ENCODE measurements at regions not wholly inside any gene's neighbourhood (a gene's known extent, or its start where the extent isn't known, plus 50 kb on each side); places are given as distances from the start of the nearest gene placed in this dataset.

GRCh38 chr3:118425272-118425837 is 609.3 kb downstream of the IGSF11 start:
- TF ChIP-seq, protein P1, sequence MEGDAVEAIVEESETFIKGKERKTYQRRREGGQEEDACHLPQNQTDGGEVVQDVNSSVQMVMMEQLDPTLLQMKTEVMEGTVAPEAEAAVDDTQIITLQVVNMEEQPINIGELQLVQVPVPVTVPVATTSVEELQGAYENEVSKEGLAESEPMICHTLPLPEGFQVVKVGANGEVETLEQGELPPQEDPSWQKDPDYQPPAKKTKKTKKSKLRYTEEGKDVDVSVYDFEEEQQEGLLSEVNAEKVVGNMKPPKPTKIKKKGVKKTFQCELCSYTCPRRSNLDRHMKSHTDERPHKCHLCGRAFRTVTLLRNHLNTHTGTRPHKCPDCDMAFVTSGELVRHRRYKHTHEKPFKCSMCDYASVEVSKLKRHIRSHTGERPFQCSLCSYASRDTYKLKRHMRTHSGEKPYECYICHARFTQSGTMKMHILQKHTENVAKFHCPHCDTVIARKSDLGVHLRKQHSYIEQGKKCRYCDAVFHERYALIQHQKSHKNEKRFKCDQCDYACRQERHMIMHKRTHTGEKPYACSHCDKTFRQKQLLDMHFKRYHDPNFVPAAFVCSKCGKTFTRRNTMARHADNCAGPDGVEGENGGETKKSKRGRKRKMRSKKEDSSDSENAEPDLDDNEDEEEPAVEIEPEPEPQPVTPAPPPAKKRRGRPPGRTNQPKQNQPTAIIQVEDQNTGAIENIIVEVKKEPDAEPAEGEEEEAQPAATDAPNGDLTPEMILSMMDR (IDR thresholded peaks at IDR 0.05) = no peak
- TF ChIP-seq POLR2A (IDR thresholded peaks at IDR 0.05) = no peak
